ENCODE measurements at regions not wholly inside any gene's neighbourhood (a gene's known extent, or its start where the extent isn't known, plus 50 kb on each side); places are given as distances from the start of the nearest gene placed in this dataset.

DNA sequence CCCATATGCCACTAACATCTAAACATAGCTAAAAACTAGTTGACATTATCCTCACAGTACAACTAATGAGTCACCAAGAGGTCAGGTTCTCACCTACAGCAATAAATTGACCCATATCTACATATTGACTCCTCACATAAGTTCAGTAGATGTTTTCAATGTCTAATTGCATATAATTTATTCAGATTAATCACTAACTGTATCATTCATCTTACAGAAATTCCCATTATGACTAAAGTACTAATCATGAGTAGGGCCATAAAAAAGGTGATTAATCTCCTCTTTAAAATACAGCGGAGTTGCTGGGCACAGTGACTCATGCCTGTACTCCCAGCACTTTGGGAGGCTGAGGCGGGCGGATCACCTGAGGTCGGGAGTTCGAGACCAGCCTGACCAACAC is 82.4 kb upstream of the ST3GAL6 start:
- TF ChIP-seq, protein P1, sequence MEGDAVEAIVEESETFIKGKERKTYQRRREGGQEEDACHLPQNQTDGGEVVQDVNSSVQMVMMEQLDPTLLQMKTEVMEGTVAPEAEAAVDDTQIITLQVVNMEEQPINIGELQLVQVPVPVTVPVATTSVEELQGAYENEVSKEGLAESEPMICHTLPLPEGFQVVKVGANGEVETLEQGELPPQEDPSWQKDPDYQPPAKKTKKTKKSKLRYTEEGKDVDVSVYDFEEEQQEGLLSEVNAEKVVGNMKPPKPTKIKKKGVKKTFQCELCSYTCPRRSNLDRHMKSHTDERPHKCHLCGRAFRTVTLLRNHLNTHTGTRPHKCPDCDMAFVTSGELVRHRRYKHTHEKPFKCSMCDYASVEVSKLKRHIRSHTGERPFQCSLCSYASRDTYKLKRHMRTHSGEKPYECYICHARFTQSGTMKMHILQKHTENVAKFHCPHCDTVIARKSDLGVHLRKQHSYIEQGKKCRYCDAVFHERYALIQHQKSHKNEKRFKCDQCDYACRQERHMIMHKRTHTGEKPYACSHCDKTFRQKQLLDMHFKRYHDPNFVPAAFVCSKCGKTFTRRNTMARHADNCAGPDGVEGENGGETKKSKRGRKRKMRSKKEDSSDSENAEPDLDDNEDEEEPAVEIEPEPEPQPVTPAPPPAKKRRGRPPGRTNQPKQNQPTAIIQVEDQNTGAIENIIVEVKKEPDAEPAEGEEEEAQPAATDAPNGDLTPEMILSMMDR (IDR thresholded peaks at IDR 0.05; ENCODE audit: poor library complexity), result no peak
- TF ChIP-seq EZH2phosphoT487 (IDR thresholded peaks at IDR 0.05; ENCODE audit: low read depth, severe bottlenecking, unreplicated experiment), result no peak

Measured in hepatocyte (in vitro differentiated cells).